Erythroblast (primary cell): ENCODE measurements at regions not wholly inside any gene's neighbourhood (a gene's known extent, or its start where the extent isn't known, plus 50 kb on each side); places are given as distances from the start of the nearest gene placed in this dataset.

Experiments used
- GATA1 ChIP-seq: IDR thresholded peaks from 2 replicates; pipeline ENCODE4 v1.6.1; 2011; ENCODE audit warnings: low read depth, mild to moderate bottlenecking, control low read depth, low read length, moderate library complexity
- POLR2A ChIP-seq: IDR thresholded peaks from 2 replicates; pipeline ENCODE4 v1.6.1; 2011; ENCODE audit warnings: mild to moderate bottlenecking, low read length

GRCh38 chr7:50153148-50153547 is 60.1 kb upstream of the ZPBP start:
- TF ChIP-seq POLR2A (no peak), GATA1 (no peak)
